Vagina (tissue), 2 donors: ENCODE measurements at regions not wholly inside any gene's neighbourhood (a gene's known extent, or its start where the extent isn't known, plus 50 kb on each side); places are given as distances from the start of the nearest gene placed in this dataset.

Source experiments
- DNase-seq, 2 donors: peaks; one replicate each; pipeline ENCODE4 v3.0.0-alpha.2; 2017; ENCODE audit errors: extremely low spot score in 2 of 2
- H3K27ac ChIP-seq: fragments of 200-600 bp; sonication (generic); one replicate; pipeline ENCODE4 v1.5.1; 2019
- H3K27me3 ChIP-seq: fragments of 200-600 bp; sonication (generic); one replicate; pipeline ENCODE4 v1.5.1; 2019
- H3K36me3 ChIP-seq, 2 donors: fragments of 200-600 bp; sonication (generic); one replicate each; pipeline ENCODE4 v1.5.1; 2017 to 2019
- H3K4me1 ChIP-seq: fragments of 200-600 bp; sonication (generic); one replicate; pipeline ENCODE4 v1.5.1; 2019
- H3K4me3 ChIP-seq, 2 donors: fragments of 200-600 bp; sonication (generic); 1 replicate in 1 of 2; 2 replicates in 1 of 2; pipeline ENCODE4 v1.5.1; 2016 to 2019
- H3K9me3 ChIP-seq: fragments of 200-600 bp; sonication (generic); one replicate; pipeline ENCODE4 v1.5.1; 2019
- POLR2A ChIP-seq, 2 donors: fragments of 450-650 bp; IDR thresholded peaks; one replicate each; pipeline ENCODE4 v1.6.1; 2017; ENCODE audit warnings: antibody characterized with exemption in 2 of 2, mild to moderate bottlenecking in 2 of 2, moderate library complexity in 2 of 2
- POLR2AphosphoS5 ChIP-seq, 2 donors: sonication (generic); formaldehyde crosslinking; IDR thresholded peaks; one replicate each; pipeline ENCODE4 v1.9.0; 2017; ENCODE audit warnings: antibody characterized with exemption in 2 of 2, mild to moderate bottlenecking in 2 of 2, low read depth in 1 of 2; ENCODE audit not compliant: insufficient read depth in 1 of 2
- intact Hi-C: fragments of 100-400 bp; cut with DNase I; formaldehyde crosslinking; loops from one replicate; pipeline ENCODE4 v1.15.1; 2023
- TF ChIP-seq, protein P1 (sequence below), 3 experiments: fragments of 450-650 bp in 2 of 3; fragments of 200-600 bp in 1 of 3; sonication (generic) in 1 of 3; IDR thresholded peaks; one replicate each; pipeline ENCODE4 v1.5.1; 2017 to 2019; ENCODE audit warnings: antibody characterized with exemption in 3 of 3, mild to moderate bottlenecking in 2 of 3, moderate library complexity in 2 of 3

DNA sequence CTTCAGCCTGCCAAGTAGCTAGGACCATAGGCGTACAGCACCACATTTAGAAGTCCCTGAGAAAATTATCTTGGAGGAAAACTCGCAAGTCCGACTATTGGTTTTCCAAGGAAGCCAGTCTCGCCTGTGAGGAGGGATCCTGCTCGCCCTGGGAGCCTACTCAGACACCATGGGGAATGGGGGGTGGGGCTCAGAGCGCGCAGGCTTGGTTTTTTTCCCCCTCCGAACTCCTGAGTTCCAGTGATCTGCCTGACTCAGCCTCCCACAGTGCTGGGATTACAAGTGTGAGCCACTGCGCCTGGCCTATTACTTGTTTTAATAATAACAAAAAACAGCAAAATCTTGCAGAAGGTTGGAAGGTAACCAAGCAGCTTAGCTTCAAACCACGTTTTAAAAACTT is 153.7 kb downstream of the OR2B2 start:
- H3K27ac ChIP-seq: no peak overlapping the region
- H3K9me3 ChIP-seq: no peaks in the 10 kb centered on the region
- no peak for DNase-seq
- H3K4me1 ChIP-seq: peaks cover 7% of the 10 kb centered on the region
- intact Hi-C loops: loop anchor here (10.0 kb wide), 1 partner anchor 254 kb away; no protein-coding TSS in a partner anchor
- no peaks in the 10 kb centered on the region for H3K36me3 ChIP-seq
- no peak for TF ChIP-seq POLR2AphosphoS5 (IDR thresholded peaks at IDR 0.05; ENCODE audit: insufficient read depth in 1 of 2, low read depth in 1 of 2)
- no peak for TF ChIP-seq POLR2A (IDR thresholded peaks at IDR 0.05)
- TF ChIP-seq, protein P1, sequence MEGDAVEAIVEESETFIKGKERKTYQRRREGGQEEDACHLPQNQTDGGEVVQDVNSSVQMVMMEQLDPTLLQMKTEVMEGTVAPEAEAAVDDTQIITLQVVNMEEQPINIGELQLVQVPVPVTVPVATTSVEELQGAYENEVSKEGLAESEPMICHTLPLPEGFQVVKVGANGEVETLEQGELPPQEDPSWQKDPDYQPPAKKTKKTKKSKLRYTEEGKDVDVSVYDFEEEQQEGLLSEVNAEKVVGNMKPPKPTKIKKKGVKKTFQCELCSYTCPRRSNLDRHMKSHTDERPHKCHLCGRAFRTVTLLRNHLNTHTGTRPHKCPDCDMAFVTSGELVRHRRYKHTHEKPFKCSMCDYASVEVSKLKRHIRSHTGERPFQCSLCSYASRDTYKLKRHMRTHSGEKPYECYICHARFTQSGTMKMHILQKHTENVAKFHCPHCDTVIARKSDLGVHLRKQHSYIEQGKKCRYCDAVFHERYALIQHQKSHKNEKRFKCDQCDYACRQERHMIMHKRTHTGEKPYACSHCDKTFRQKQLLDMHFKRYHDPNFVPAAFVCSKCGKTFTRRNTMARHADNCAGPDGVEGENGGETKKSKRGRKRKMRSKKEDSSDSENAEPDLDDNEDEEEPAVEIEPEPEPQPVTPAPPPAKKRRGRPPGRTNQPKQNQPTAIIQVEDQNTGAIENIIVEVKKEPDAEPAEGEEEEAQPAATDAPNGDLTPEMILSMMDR (IDR thresholded peaks at IDR 0.05): no peak
- H3K4me3 ChIP-seq: no peak overlapping the region
- no peaks in the 10 kb centered on the region for H3K27me3 ChIP-seq

GRCh38 chr6:27757307-27757706 is 154.9 kb downstream of the OR2B2 start:
- TF ChIP-seq POLR2AphosphoS5 (IDR thresholded peaks at IDR 0.05; ENCODE audit: insufficient read depth in 1 of 2, low read depth in 1 of 2): no peak
- TF ChIP-seq, protein P1 (IDR thresholded peaks at IDR 0.05): no peak
- TF ChIP-seq POLR2A (IDR thresholded peaks at IDR 0.05): no peak
- Histone ChIP-seq H3K27me3 (no peaks in the 10 kb centered on the region), H3K4me3 (peak overlapping the region; percentile 3 to 32), H3K4me1 (peaks cover 8% of the 10 kb centered on the region), H3K27ac (no peak overlapping the region), H3K9me3 (no peaks in the 10 kb centered on the region), H3K36me3 (no peaks in the 10 kb centered on the region)
- DNase-seq: peak in 1 of 2 donors; percentile 42
- intact Hi-C loops: loop anchor here (10.0 kb wide), 1 partner anchor 253 kb away; no protein-coding TSS in a partner anchor

- intact Hi-C loops: loop anchor here (2.0 to 10.0 kb wide), 2 partner anchors 39 to 251 kb away; no protein-coding TSS in a partner anchor
- H3K27me3 ChIP-seq: no peaks in the 10 kb centered on the region
These were observed 156.4 kb downstream of the OR2B2 start for GRCh38 chr6:27755768-27756167.

GRCh38 chr6:27754408-27754782 is 157.8 kb downstream of the OR2B2 start:
- Histone ChIP-seq H3K27me3 (no peaks in the 10 kb centered on the region), H3K9me3 (no peaks in the 10 kb centered on the region), H3K27ac (no peak overlapping the region), H3K36me3 (no peaks in the 10 kb centered on the region), H3K4me1 (peaks cover 8% of the 10 kb centered on the region), H3K4me3 (peak overlapping the region in 1 of 2 donors; percentile 68)
- TF ChIP-seq POLR2A (IDR thresholded peaks at IDR 0.05) (no peak), POLR2AphosphoS5 (IDR thresholded peaks at IDR 0.05; ENCODE audit: insufficient read depth in 1 of 2, low read depth in 1 of 2) (no peak)
- TF ChIP-seq, protein P1 (IDR thresholded peaks at IDR 0.05): no peak
- intact Hi-C loops: loop anchor here (2.0 to 10.0 kb wide), 2 partner anchors 40 to 250 kb away; no protein-coding TSS in a partner anchor
- DNase-seq: no peak

More at GRCh38 chr6:27755768-27756167, 156.4 kb downstream of the OR2B2 start:
- DNase-seq: no peak
- TF ChIP-seq, protein P1 (IDR thresholded peaks at IDR 0.05): no peak
- TF ChIP-seq POLR2AphosphoS5 (IDR thresholded peaks at IDR 0.05; ENCODE audit: insufficient read depth in 1 of 2, low read depth in 1 of 2): no peak
- TF ChIP-seq POLR2A (IDR thresholded peaks at IDR 0.05): no peak
- peaks cover 8% of the 10 kb centered on the region for H3K4me1 ChIP-seq
- H3K36me3 ChIP-seq: no peaks in the 10 kb centered on the region
- no peak overlapping the region for H3K4me3 ChIP-seq
- H3K27ac ChIP-seq: no peak overlapping the region
- no peaks in the 10 kb centered on the region for H3K9me3 ChIP-seq

- Histone ChIP-seq H3K4me1 (peaks cover 8% of the 10 kb centered on the region), H3K27ac (no peak overlapping the region), H3K4me3 (peak overlapping the region; percentile 14 to 68), H3K9me3 (no peaks in the 10 kb centered on the region), H3K36me3 (no peaks in the 10 kb centered on the region), H3K27me3 (no peaks in the 10 kb centered on the region)
- DNase-seq: no peak
- intact Hi-C loops: loop anchor here (2.0 to 10.0 kb wide), 2 partner anchors 41 to 249 kb away; no protein-coding TSS in a partner anchor
- TF ChIP-seq, protein P1 (IDR thresholded peaks at IDR 0.05): no peak
These were observed 158.4 kb downstream of the OR2B2 start for GRCh38 chr6:27753668-27754407.
